HG03521 (cell line): ENCODE measurements at regions not wholly inside any gene's neighbourhood (a gene's known extent, or its start where the extent isn't known, plus 50 kb on each side); places are given as distances from the start of the nearest gene placed in this dataset.
"Not testable (repeated sequence)": the region's sequence is repeated elsewhere in the genome, so short reads cannot be mapped to it uniquely, and the experiment has no call there.

Source experiments
- ATAC-seq: cut with Tn5 transposase; IDR thresholded peaks from one replicate; pipeline ENCODE4 v1.9.1; 2021; ENCODE audit warnings: mild to moderate bottlenecking, moderate library complexity; ENCODE audit not compliant: unreplicated experiment

- no peak for ATAC-seq
These were observed 599.9 kb downstream of the SOX5 start for GRCh38 chr12:23349564-23349963.

- ATAC-seq: peak; percentile 83
These were observed 598.7 kb downstream of the SOX5 start for GRCh38 chr12:23350808-23351207.

- no peak for ATAC-seq
These were observed 596.8 kb downstream of the SOX5 start for GRCh38 chr12:23352670-23353069.

GRCh38 chr12:23354800-23355199 lies 594.7 kb downstream of the SOX5 start:
- no peak for ATAC-seq

- ATAC-seq: no peak
These were observed 593.0 kb downstream of the SOX5 start for GRCh38 chr12:23356440-23356839.

- no peak for ATAC-seq
These were observed 592.4 kb downstream of the SOX5 start for GRCh38 chr12:23356927-23357708.

GRCh38 chr12:23359975-23360701 lies 589.3 kb downstream of the SOX5 start:
- ATAC-seq: no peak

GRCh38 chr12:23361971-23362370 lies 587.5 kb downstream of the SOX5 start:
- ATAC-seq: no peak

GRCh38 chr12:23368590-23368989 lies 580.9 kb downstream of the SOX5 start:
- ATAC-seq: no peak

GRCh38 chr12:23375621-23376020 lies 573.8 kb downstream of the SOX5 start:
- ATAC-seq: no peak

- no peak for ATAC-seq
These were observed 573.2 kb downstream of the SOX5 start for GRCh38 chr12:23376238-23376637.

- no peak for ATAC-seq
These were observed 568.9 kb downstream of the SOX5 start for GRCh38 chr12:23380419-23381100.

GRCh38 chr12:23388898-23389297 lies 560.6 kb downstream of the SOX5 start:
- ATAC-seq: not testable (repeated sequence)

- ATAC-seq: not testable (repeated sequence)
These were observed 560.2 kb downstream of the SOX5 start for GRCh38 chr12:23389315-23389714.

GRCh38 chr12:23399402-23399933 lies 550.0 kb downstream of the SOX5 start:
- no peak for ATAC-seq

- no peak for ATAC-seq
These were observed 534.3 kb downstream of the SOX5 start for GRCh38 chr12:23415180-23415579.

- ATAC-seq: no peak
These were observed 527.9 kb downstream of the SOX5 start for GRCh38 chr12:23421556-23421955.

- no peak for ATAC-seq
These were observed 526.3 kb downstream of the SOX5 start for GRCh38 chr12:23423097-23423687.

- ATAC-seq: no peak
These were observed 525.7 kb downstream of the SOX5 start for GRCh38 chr12:23423796-23424195.

- no peak for ATAC-seq
These were observed 524.8 kb downstream of the SOX5 start for GRCh38 chr12:23424685-23425084.

GRCh38 chr12:23426328-23426727 lies 523.1 kb downstream of the SOX5 start:
- ATAC-seq: no peak
